HepG2 (cell line): ENCODE measurements at regions not wholly inside any gene's neighbourhood (a gene's known extent, or its start where the extent isn't known, plus 50 kb on each side); places are given as distances from the start of the nearest gene placed in this dataset.

Experiments
- ATAC-seq: fragments of 200-7000 bp; cut with Tn5 transposase; 3 replicates; pipeline ENCODE4 v1.9.1; 2020; ENCODE audit warnings: mild to moderate bottlenecking, moderate library complexity
- BruUV-seq: library from RNA; stranded (reverse); fragments of 400-500 nt; replicated peaks from 2 replicates; lab custom pipeline; 2021; lab: Mats Ljungman, UMichigan
- CTCF ChIA-PET: fragments of 300-600 bp; formaldehyde crosslinking; extraction: SDS; loops from one replicate; lab custom pipeline; 2021; ENCODE audit warnings: low total read pairs, inconsistent platforms, low intra/inter-chr PET ratio; lab: Yijun Ruan, JAX
- POLR2A ChIA-PET: fragments of 350-600 bp; sonication (Branson Sonifier 250); formaldehyde crosslinking; loops from one replicate; lab custom pipeline; 2020; ENCODE audit warnings: antibody characterized with exemption, inconsistent platforms; lab: Yijun Ruan, JAX
- DNase-seq: peaks from one replicate; pipeline ENCODE4 v3.0.0-alpha.2; 2015; ENCODE audit warnings: low spot score
- FAIRE-seq: peaks from 3 replicates; lab custom pipeline; 2011; peaks lifted over from hg19 to GRCh38; lab: Jason Lieb, UNC
- H2AFZ ChIP-seq: one replicate; pipeline ENCODE4 v1.6.1; 2011; ENCODE audit warnings: low read length, inconsistent platforms
- H3K27ac ChIP-seq: fragments of 300-600 bp; 3 replicates; pipeline ENCODE4 v1.8.0; 2011; ENCODE audit warnings: mixed run types, mild to moderate bottlenecking, mixed read lengths, low read length, inconsistent platforms; ENCODE audit not compliant: insufficient read depth; ENCODE audit errors: extremely low read length
- H3K27me3 ChIP-seq, 2 experiments: fragments of 200-600 bp in 1 of 2; 2 replicates in 1 of 2; 3 replicates in 1 of 2; pipeline versions ENCODE4 v1.6.0 to v1.8.0; 2011; ENCODE audit warnings: low read length in 2 of 2, mild to moderate bottlenecking in 2 of 2, moderate library complexity in 2 of 2, inconsistent platforms in 1 of 2; ENCODE audit not compliant: insufficient read depth in 2 of 2, control insufficient read depth in 1 of 2
- H3K36me3 ChIP-seq, 2 experiments: fragments of 200-600 bp in 1 of 2; replicated peaks in 1 of 2; 2 replicates in 1 of 2; 3 replicates in 1 of 2; pipeline versions ENCODE4 v1.5.1 to v1.8.0; 2011; ENCODE audit warnings: low read length in 2 of 2, inconsistent platforms in 1 of 2; ENCODE audit not compliant: insufficient read depth in 2 of 2, control insufficient read depth in 1 of 2
- H3K4me1 ChIP-seq: 2 replicates; pipeline ENCODE4 v1.5.1; 2012; ENCODE audit warnings: low read length, inconsistent platforms; ENCODE audit not compliant: insufficient read depth
- H3K4me2 ChIP-seq: 2 replicates; pipeline ENCODE4 v1.6.0; 2011; ENCODE audit warnings: low read depth, low read length, inconsistent platforms
- H3K4me3 ChIP-seq, 3 experiments: fragments of 200-600 bp in 1 of 3; sonication (generic), shearing (Covaris generic) in 1 of 3; replicated peaks in 1 of 3; 2 replicates each; pipeline ENCODE4 v1.5.1; 2011 to 2016; ENCODE audit warnings: low read length in 3 of 3, inconsistent platforms in 2 of 3, low read depth in 2 of 3, mild to moderate bottlenecking in 2 of 3, control low read depth in 1 of 3, mixed read lengths in 1 of 3; ENCODE audit not compliant: insufficient read depth in 1 of 3
- H3K79me2 ChIP-seq: one replicate; pipeline ENCODE4 v1.6.1; 2011; ENCODE audit warnings: low read length, inconsistent platforms; ENCODE audit not compliant: insufficient read depth
- H3K9ac ChIP-seq: 2 replicates; pipeline ENCODE4 v1.6.0; 2011; ENCODE audit warnings: mild to moderate bottlenecking, low read depth, low read length, inconsistent platforms; ENCODE audit not compliant: insufficient read depth
- H3K9me3 ChIP-seq: 2 replicates; pipeline ENCODE4 v1.5.1; 2012; ENCODE audit warnings: mild to moderate bottlenecking, low read length
- H4K20me1 ChIP-seq: 2 replicates; pipeline ENCODE4 v1.6.0; 2011; ENCODE audit warnings: inconsistent platforms, mild to moderate bottlenecking, low read length, moderate library complexity; ENCODE audit not compliant: insufficient read depth
- CEBPZ ChIP-seq: IDR thresholded peaks from 2 replicates; pipeline ENCODE4 v1.6.1; 2012; ENCODE audit warnings: low read length, improper control_type of control experiment
- EEA1 ChIP-seq: sonication (generic); formaldehyde crosslinking; IDR thresholded peaks from 2 replicates; pipeline ENCODE4 v1.5.1; 2020; ENCODE audit warnings: mild to moderate bottlenecking, missing genetic modification reagents, borderline replicate concordance
- MAF1 ChIP-seq: sonication (generic); formaldehyde crosslinking; IDR thresholded peaks from 2 replicates; pipeline ENCODE4 v1.5.0; 2020; ENCODE audit warnings: missing genetic modification reagents, borderline replicate concordance
- MEIS2 ChIP-seq: sonication (generic); formaldehyde crosslinking; IDR thresholded peaks from 2 replicates; pipeline ENCODE4 v1.9.0; 2021; ENCODE audit warnings: mild to moderate bottlenecking, missing genetic modification reagents
- NFKBIZ ChIP-seq: IDR thresholded peaks from 2 replicates; pipeline ENCODE4 v1.6.1; 2018; ENCODE audit warnings: missing genetic modification reagents, missing compliant biosample characterization
- SP1 ChIP-seq, 2 experiments: fragments of 450-650 bp in 1 of 2; sonication (generic) in 1 of 2; formaldehyde crosslinking in 1 of 2; IDR thresholded peaks; 2 replicates each; pipeline versions ENCODE4 v1.4.0 to v1.6.1; 2016 to 2020; ENCODE audit warnings: missing genetic modification reagents in 1 of 2
- TCF12 ChIP-seq, 2 experiments: fragments of 450-650 bp in 1 of 2; sonication (generic) in 1 of 2; formaldehyde crosslinking in 1 of 2; IDR thresholded peaks; 2 replicates each; pipeline versions ENCODE4 v1.6.1 to v1.8.0; 2017 to 2022; ENCODE audit warnings: antibody characterized with exemption in 1 of 2, mild to moderate bottlenecking in 1 of 2, missing genetic modification reagents in 1 of 2, moderate library complexity in 1 of 2
- ZKSCAN1 ChIP-seq: fragments of 150-350 bp; IDR thresholded peaks from 2 replicates; pipeline ENCODE4 v1.6.1; 2014; ENCODE audit warnings: low read length
- ZKSCAN8 ChIP-seq: IDR thresholded peaks from 2 replicates; pipeline ENCODE4 v1.6.1; 2016; ENCODE audit warnings: borderline replicate concordance, missing genetic modification reagents, missing compliant biosample characterization
- ZNF510 ChIP-seq: sonication (generic); formaldehyde crosslinking; IDR thresholded peaks from 2 replicates; pipeline ENCODE4 v1.4.0; 2020; ENCODE audit warnings: low read depth, mild to moderate bottlenecking, missing genetic modification reagents
- ZNF546 ChIP-seq: sonication (generic); formaldehyde crosslinking; conservative IDR thresholded peaks from 2 replicates; pipeline ENCODE4 v1.8.1; 2023; ENCODE audit warnings: mild to moderate bottlenecking, missing genetic modification reagents
- WGBS: methylation state at CpG from one replicate; pipeline ENCODE4 v1.1.6; 2017; ENCODE audit warnings: low lambda C conversion rate; 5-methylcytosine and 5-hydroxymethylcytosine counted together
- in situ Hi-C: cut with HindIII; loops from 2 replicates; pipeline ENCODE4 v1.10.0; 2017; ENCODE audit warnings: low pct_unique_long_range_greater_than_20kb; ENCODE audit not compliant: extremely low pct_ligation_motif_present
- intact Hi-C: fragments of 100-400 bp; cut with micrococcal nuclease; formaldehyde crosslinking; loops from one replicate; pipeline ENCODE4 v1.10.0; 2022; ENCODE audit not compliant: unreplicated experiment

GRCh38 chr2:42953216-42953615, 160.8 kb upstream of the HAAO start:
- DNase-seq (no peak), FAIRE-seq (no peak), ATAC-seq (no peak)
- no peak overlapping the region for H3K9ac ChIP-seq
- H3K27ac ChIP-seq = no peak overlapping the region
- TF ChIP-seq ZNF510 (CRISPR knock-in tag) = no peak
- no peak for TF ChIP-seq CEBPZ
- no peak for TF ChIP-seq MAF1 (CRISPR knock-in tag)
- no peak for TF ChIP-seq EEA1 (CRISPR knock-in tag)
- TF ChIP-seq ZNF546 (CRISPR knock-in tag) = no peak
- no peak for TF ChIP-seq NFKBIZ
- no peak for TF ChIP-seq SP1 (IDR thresholded peaks at IDR 0.05)
- no peak for TF ChIP-seq SP1 (CRISPR knock-in tag; IDR thresholded peaks at IDR 0.05)
- no peak for TF ChIP-seq MEIS2 (CRISPR knock-in tag)
- TF ChIP-seq ZKSCAN1 = no peak
- no peak for TF ChIP-seq ZKSCAN8
- no peak for TF ChIP-seq TCF12 (IDR thresholded peaks at IDR 0.05)
- no peak for TF ChIP-seq TCF12 (CRISPR knock-in tag; IDR thresholded peaks at IDR 0.05)
- ChIA-PET POLR2A (interaction anchor here (1.9 to 2.1 kb wide), 2 partner anchors 24 to 26 kb away, joined by 5 to 16 read pairs; no protein-coding TSS in a partner anchor), CTCF (no interaction called here)
- H2AFZ ChIP-seq = no peak overlapping the region
- peaks cover 90% of the 10 kb centered on the region for H3K4me1 ChIP-seq
- H3K36me3 ChIP-seq = no peaks in the 10 kb centered on the region
- intact Hi-C loops (no loop called here), in situ Hi-C loops (no loop called here)
- H3K4me3 ChIP-seq = no peak overlapping the region
- no peaks in the 10 kb centered on the region for H3K79me2 ChIP-seq
- no TSS peak for BruUV-seq
- no peaks in the 10 kb centered on the region for H3K27me3 ChIP-seq
- H4K20me1 ChIP-seq = no peaks in the 10 kb centered on the region
- WGBS = 87% methylated on average over 7 of the region's 7 CpGs
- no peak overlapping the region for H3K4me2 ChIP-seq
- no peaks in the 10 kb centered on the region for H3K9me3 ChIP-seq
